ENCODE measurements at regions not wholly inside any gene's neighbourhood (a gene's known extent, or its start where the extent isn't known, plus 50 kb on each side); places are given as distances from the start of the nearest gene placed in this dataset.

DNA sequence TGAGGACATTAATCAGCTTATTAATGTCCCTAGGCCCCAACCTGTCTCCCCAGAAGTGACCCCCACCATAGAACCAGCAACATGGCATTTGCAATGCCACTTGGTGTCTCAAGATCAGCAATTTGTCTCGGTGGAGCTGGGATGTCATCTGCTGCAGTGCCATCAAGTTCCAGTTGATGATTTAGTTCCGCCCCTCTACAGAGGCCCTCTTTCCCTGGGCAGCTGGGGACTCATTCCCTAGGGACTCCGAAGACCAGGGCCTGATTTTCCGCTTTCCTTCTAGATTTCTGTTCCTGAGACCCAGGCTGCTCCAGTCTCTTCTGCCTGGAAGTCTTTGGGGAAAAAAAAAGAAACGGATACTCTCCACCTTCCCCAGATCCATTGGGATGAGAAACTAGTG, 122.5 kb upstream of the NANOS1 start:
- TF ChIP-seq, protein P1, sequence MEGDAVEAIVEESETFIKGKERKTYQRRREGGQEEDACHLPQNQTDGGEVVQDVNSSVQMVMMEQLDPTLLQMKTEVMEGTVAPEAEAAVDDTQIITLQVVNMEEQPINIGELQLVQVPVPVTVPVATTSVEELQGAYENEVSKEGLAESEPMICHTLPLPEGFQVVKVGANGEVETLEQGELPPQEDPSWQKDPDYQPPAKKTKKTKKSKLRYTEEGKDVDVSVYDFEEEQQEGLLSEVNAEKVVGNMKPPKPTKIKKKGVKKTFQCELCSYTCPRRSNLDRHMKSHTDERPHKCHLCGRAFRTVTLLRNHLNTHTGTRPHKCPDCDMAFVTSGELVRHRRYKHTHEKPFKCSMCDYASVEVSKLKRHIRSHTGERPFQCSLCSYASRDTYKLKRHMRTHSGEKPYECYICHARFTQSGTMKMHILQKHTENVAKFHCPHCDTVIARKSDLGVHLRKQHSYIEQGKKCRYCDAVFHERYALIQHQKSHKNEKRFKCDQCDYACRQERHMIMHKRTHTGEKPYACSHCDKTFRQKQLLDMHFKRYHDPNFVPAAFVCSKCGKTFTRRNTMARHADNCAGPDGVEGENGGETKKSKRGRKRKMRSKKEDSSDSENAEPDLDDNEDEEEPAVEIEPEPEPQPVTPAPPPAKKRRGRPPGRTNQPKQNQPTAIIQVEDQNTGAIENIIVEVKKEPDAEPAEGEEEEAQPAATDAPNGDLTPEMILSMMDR (conservative IDR thresholded peaks at IDR 0.05 in 1 of 2, IDR thresholded peaks at IDR 0.05 in 1 of 2; ENCODE audit: low read depth in 1 of 2, low read length in 2 of 2): no peak
- TF ChIP-seq EZH2 (IDR thresholded peaks at IDR 0.05; ENCODE audit: low read length, missing control alignments): no peak
- H3K36me3 ChIP-seq (ENCODE audit: control insufficient read depth, insufficient read depth, low read length): no peaks in the 10 kb centered on the region
- peaks cover 3% of the 10 kb centered on the region for H3K27me3 ChIP-seq (ENCODE audit: control insufficient read depth, insufficient read depth, low read length)
- no peak overlapping the region for H3K4me3 ChIP-seq (replicated peaks in 1 of 4; ENCODE audit: control extremely low read depth in 1 of 4, insufficient read depth in 1 of 4, low read depth in 3 of 4, low read length in 4 of 4)
- no peak for DNase-seq (ENCODE audit: low read depth in 2 of 2)
- no peaks in the 10 kb centered on the region for H3K4me1 ChIP-seq (ENCODE audit: control insufficient read depth, extremely low read depth, insufficient read depth, low read length)
- H3K9ac ChIP-seq (ENCODE audit: insufficient read depth, low read length): no peak overlapping the region
- H3K4me2 ChIP-seq (ENCODE audit: extremely low read depth, insufficient read depth, low read length): no peak overlapping the region
- H4K20me1 ChIP-seq (ENCODE audit: control insufficient read depth, extremely low read depth, insufficient read depth, low read length): no peaks in the 10 kb centered on the region
- H3K79me2 ChIP-seq (ENCODE audit: control insufficient read depth, insufficient read depth, low read length): no peaks in the 10 kb centered on the region
- H3K9me3 ChIP-seq (ENCODE audit: control insufficient read depth, insufficient read depth, low read depth, low read length): no peaks in the 10 kb centered on the region
- no peak overlapping the region for H2AFZ ChIP-seq (ENCODE audit: low read length)
- no peak overlapping the region for H3K27ac ChIP-seq (ENCODE audit: insufficient read depth, low read length)

DNA sequence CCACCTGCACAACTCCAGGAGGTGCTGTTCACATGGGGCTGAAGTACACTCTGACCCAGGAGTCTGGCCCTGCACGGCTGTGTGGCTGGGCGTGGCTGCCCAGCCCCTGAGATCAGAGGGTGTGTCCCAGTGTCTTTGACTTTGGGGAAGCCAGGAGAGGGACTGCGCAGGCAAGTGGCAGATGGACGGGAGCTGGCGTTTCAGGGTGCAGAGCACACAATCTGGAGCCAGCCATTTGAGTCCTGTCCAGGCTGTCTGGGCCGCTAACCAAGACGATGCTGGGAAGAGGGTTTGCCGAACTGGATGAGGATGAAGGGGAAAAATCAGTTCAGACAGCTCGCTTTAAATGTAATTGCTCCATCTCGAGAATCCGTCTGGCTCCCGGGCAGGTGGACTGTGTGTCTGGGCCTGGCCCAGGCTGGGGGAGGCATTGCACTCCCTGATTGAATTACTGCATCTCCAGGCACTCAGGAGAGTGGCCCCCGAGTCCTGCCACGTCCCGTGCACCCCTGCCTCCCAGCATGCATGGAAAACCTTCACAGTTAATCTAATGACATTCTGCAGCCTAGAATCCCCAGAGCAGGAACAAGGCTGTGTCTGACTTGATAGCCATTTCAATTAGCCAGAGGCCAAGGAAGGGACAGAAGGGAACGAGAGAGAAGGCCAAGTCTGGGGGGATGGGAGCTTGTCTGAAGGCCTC, 120.8 kb upstream of the NANOS1 start:
- Histone ChIP-seq H2AFZ (ENCODE audit: low read length) (no peak overlapping the region), H3K79me2 (ENCODE audit: control insufficient read depth, insufficient read depth, low read length) (no peaks in the 10 kb centered on the region), H4K20me1 (ENCODE audit: control insufficient read depth, extremely low read depth, insufficient read depth, low read length) (no peaks in the 10 kb centered on the region), H3K36me3 (ENCODE audit: control insufficient read depth, insufficient read depth, low read length) (no peaks in the 10 kb centered on the region), H3K27ac (ENCODE audit: insufficient read depth, low read length) (no peak overlapping the region), H3K9ac (ENCODE audit: insufficient read depth, low read length) (no peak overlapping the region), H3K9me3 (ENCODE audit: control insufficient read depth, insufficient read depth, low read depth, low read length) (no peaks in the 10 kb centered on the region), H3K4me1 (ENCODE audit: control insufficient read depth, extremely low read depth, insufficient read depth, low read length) (no peaks in the 10 kb centered on the region), H3K27me3 (ENCODE audit: control insufficient read depth, insufficient read depth, low read length) (peaks cover 3% of the 10 kb centered on the region), H3K4me2 (ENCODE audit: extremely low read depth, insufficient read depth, low read length) (no peak overlapping the region), H3K4me3 (replicated peaks in 1 of 4; ENCODE audit: control extremely low read depth in 1 of 4, insufficient read depth in 1 of 4, low read depth in 3 of 4, low read length in 4 of 4) (no peak overlapping the region)
- DNase-seq (ENCODE audit: low read depth in 2 of 2): no peak
- no peak for TF ChIP-seq EZH2 (IDR thresholded peaks at IDR 0.05; ENCODE audit: low read length, missing control alignments)
- TF ChIP-seq, protein P1 (conservative IDR thresholded peaks at IDR 0.05 in 1 of 2, IDR thresholded peaks at IDR 0.05 in 1 of 2; ENCODE audit: low read depth in 1 of 2, low read length in 2 of 2): no peak

DNA sequence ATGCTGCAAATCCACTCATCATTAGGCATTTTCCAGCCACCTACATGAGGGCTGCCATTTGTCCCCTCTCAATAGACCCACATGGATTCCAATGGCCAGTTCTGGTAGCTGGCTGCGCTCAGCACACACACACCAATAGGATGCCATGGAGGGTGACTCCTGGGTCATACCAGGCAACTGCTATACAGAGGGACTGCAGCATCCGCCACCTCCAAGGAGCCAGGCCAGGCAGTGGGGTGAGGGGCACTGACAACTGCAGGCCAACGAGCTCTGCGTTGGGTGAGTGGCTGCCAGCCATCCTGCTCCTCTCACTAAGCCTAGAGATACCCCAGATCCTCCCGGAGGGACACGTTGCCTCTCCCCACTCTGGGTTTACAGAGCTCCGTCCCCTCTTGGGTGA, 118.8 kb upstream of the NANOS1 start:
- Histone ChIP-seq H3K27ac (ENCODE audit: insufficient read depth, low read length) (no peak overlapping the region), H3K79me2 (ENCODE audit: control insufficient read depth, insufficient read depth, low read length) (no peaks in the 10 kb centered on the region), H3K4me1 (ENCODE audit: control insufficient read depth, extremely low read depth, insufficient read depth, low read length) (no peaks in the 10 kb centered on the region), H3K9me3 (ENCODE audit: control insufficient read depth, insufficient read depth, low read depth, low read length) (no peaks in the 10 kb centered on the region), H3K36me3 (ENCODE audit: control insufficient read depth, insufficient read depth, low read length) (no peaks in the 10 kb centered on the region), H3K9ac (ENCODE audit: insufficient read depth, low read length) (no peak overlapping the region), H3K4me2 (ENCODE audit: extremely low read depth, insufficient read depth, low read length) (no peak overlapping the region), H2AFZ (ENCODE audit: low read length) (no peak overlapping the region), H3K27me3 (ENCODE audit: control insufficient read depth, insufficient read depth, low read length) (peaks cover 6% of the 10 kb centered on the region), H3K4me3 (replicated peaks in 1 of 4; ENCODE audit: control extremely low read depth in 1 of 4, insufficient read depth in 1 of 4, low read depth in 3 of 4, low read length in 4 of 4) (no peak overlapping the region), H4K20me1 (ENCODE audit: control insufficient read depth, extremely low read depth, insufficient read depth, low read length) (no peaks in the 10 kb centered on the region)
- no peak for DNase-seq (ENCODE audit: low read depth in 2 of 2)
- no peak for TF ChIP-seq EZH2 (IDR thresholded peaks at IDR 0.05; ENCODE audit: low read length, missing control alignments)
- TF ChIP-seq, protein P1 (conservative IDR thresholded peaks at IDR 0.05 in 1 of 2, IDR thresholded peaks at IDR 0.05 in 1 of 2; ENCODE audit: low read depth in 1 of 2, low read length in 2 of 2): no peak

Measured in fibroblast of lung (primary cell).